ENCODE measurements at regions not wholly inside any gene's neighbourhood (a gene's known extent, or its start where the extent isn't known, plus 50 kb on each side); places are given as distances from the start of the nearest gene placed in this dataset.

DNA sequence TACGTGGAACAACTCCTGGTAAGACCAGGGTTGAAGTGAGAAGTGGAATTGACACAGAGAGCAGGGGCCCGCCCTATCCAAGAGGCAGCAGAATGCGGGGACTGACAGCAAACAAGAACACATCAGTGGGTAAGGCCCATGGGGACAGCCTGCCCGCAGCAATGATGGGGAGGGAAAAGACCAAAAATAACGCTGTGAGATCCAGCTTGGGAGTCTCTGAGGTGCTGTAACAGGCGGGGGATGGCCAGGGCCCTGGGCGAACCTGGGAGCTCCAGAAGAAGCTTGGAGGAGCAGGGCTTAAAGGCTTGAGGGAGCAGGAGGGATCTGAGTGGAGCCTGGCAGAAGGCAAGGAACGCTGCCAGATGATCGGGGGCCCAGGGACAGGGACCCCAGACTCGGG lies 173.4 kb downstream of the TMEM200C start:
- no peak overlapping the region for H3K4me3 ChIP-seq (ENCODE audit: low read length)
- DNase-seq (ENCODE audit: low read depth): no peak
- no peak for TF ChIP-seq CTCF (conservative IDR thresholded peaks at IDR 0.05; ENCODE audit: low read depth, low read length)

GRCh38 chr18:5720132-5720531 lies 175.2 kb downstream of the TMEM200C start:
- DNase-seq (ENCODE audit: low read depth): no peak
- H3K4me3 ChIP-seq (ENCODE audit: low read length): no peak overlapping the region
- no peak for TF ChIP-seq CTCF (conservative IDR thresholded peaks at IDR 0.05; ENCODE audit: low read depth, low read length)

- DNase-seq (ENCODE audit: low read depth): no peak
- no peak overlapping the region for H3K4me3 ChIP-seq (ENCODE audit: low read length)
- TF ChIP-seq CTCF (conservative IDR thresholded peaks at IDR 0.05; ENCODE audit: low read depth, low read length): no peak
These were observed 173.5 kb upstream of the EPB41L3 start for GRCh38 chr18:5717256-5717655.

- no peak overlapping the region for H3K4me3 ChIP-seq (ENCODE audit: low read length)
- no peak for TF ChIP-seq CTCF (conservative IDR thresholded peaks at IDR 0.05; ENCODE audit: low read depth, low read length)
- no peak for DNase-seq (ENCODE audit: low read depth)
These were observed 166.9 kb upstream of the EPB41L3 start for GRCh38 chr18:5710676-5711075.

GRCh38 chr18:5710235-5710634 lies 166.4 kb upstream of the EPB41L3 start:
- H3K4me3 ChIP-seq (ENCODE audit: low read length): no peak overlapping the region
- no peak for DNase-seq (ENCODE audit: low read depth)
- no peak for TF ChIP-seq CTCF (conservative IDR thresholded peaks at IDR 0.05; ENCODE audit: low read depth, low read length)

GRCh38 chr18:5709476-5710095 lies 165.8 kb upstream of the EPB41L3 start:
- no peak overlapping the region for H3K4me3 ChIP-seq (ENCODE audit: low read length)
- no peak for DNase-seq (ENCODE audit: low read depth)
- TF ChIP-seq CTCF (conservative IDR thresholded peaks at IDR 0.05; ENCODE audit: low read depth, low read length): no peak

DNA sequence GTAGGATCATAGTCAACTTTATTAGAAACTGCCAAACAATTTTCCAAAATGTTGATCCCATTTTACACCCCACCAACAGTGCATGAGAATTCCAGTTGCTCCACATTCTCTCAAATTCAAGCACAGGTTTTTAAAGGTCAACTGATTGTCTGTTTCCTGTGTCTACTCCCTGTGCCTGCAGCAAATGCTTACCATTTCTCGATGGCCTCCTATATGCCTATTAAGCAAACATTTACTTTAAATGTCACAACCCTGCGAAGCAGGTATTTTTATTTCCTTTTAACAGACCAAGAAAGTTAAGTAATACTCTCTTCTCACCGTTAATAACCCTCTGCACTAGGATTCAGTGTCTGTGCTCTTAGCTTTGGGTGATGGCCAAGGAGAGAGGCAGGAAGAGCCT lies 163.8 kb upstream of the EPB41L3 start:
- TF ChIP-seq CTCF (conservative IDR thresholded peaks at IDR 0.05; ENCODE audit: low read depth, low read length): no peak

More for the DNA sequence above, 163.8 kb upstream of the EPB41L3 start:
- H3K4me3 ChIP-seq (ENCODE audit: low read length): no peak overlapping the region
- no peak for DNase-seq (ENCODE audit: low read depth)
